Muscle layer of colon (tissue), 2 donors: ENCODE measurements at regions not wholly inside any gene's neighbourhood (a gene's known extent, or its start where the extent isn't known, plus 50 kb on each side); places are given as distances from the start of the nearest gene placed in this dataset.

ENCODE experiments used
- H3K27ac ChIP-seq: one replicate; pipeline ENCODE4 v1.7.0; 2013; ENCODE audit warnings: low read depth, mild to moderate bottlenecking, low read length, moderate library complexity
- H3K27me3 ChIP-seq, 2 donors: one replicate each; pipeline ENCODE4 v1.7.0; 2013; ENCODE audit warnings: low read length in 2 of 2, mild to moderate bottlenecking in 2 of 2; ENCODE audit not compliant: insufficient read depth in 2 of 2, control insufficient read depth in 1 of 2
- H3K36me3 ChIP-seq: one replicate; pipeline ENCODE4 v1.7.0; 2013; ENCODE audit warnings: mild to moderate bottlenecking, low read length; ENCODE audit not compliant: insufficient read depth
- H3K4me1 ChIP-seq: one replicate; pipeline ENCODE4 v1.7.0; 2013; ENCODE audit warnings: mild to moderate bottlenecking, low read length; ENCODE audit not compliant: insufficient read depth
- H3K4me3 ChIP-seq, 2 donors: one replicate each; pipeline ENCODE4 v1.7.0; 2013; ENCODE audit warnings: low read length in 2 of 2, low read depth in 1 of 2, mild to moderate bottlenecking in 1 of 2, moderate library complexity in 1 of 2
- H3K9ac ChIP-seq: one replicate; pipeline ENCODE4 v1.7.0; 2013; ENCODE audit warnings: low read length
- H3K9me3 ChIP-seq: one replicate; pipeline ENCODE4 v1.7.0; 2013; ENCODE audit warnings: mild to moderate bottlenecking, low read length
- donor health status: abdominal sarcoma.
- donor health status: Adenocarcinoma of cecum.

GRCh38 chr10:21337171-21337792 lies 188.2 kb downstream of the SKIDA1 start:
- H3K36me3 ChIP-seq = no peaks in the 10 kb centered on the region
- no peak overlapping the region for H3K27ac ChIP-seq
- no peaks in the 10 kb centered on the region for H3K27me3 ChIP-seq
- no peaks in the 10 kb centered on the region for H3K4me1 ChIP-seq
- H3K9me3 ChIP-seq = no peaks in the 10 kb centered on the region
- H3K4me3 ChIP-seq = no peak overlapping the region
- no peak overlapping the region for H3K9ac ChIP-seq

GRCh38 chr10:21336476-21337170 lies 188.9 kb downstream of the SKIDA1 start:
- Histone ChIP-seq H3K4me3 (no peak overlapping the region), H3K36me3 (no peaks in the 10 kb centered on the region), H3K4me1 (no peaks in the 10 kb centered on the region), H3K9me3 (no peaks in the 10 kb centered on the region), H3K9ac (no peak overlapping the region), H3K27me3 (no peaks in the 10 kb centered on the region), H3K27ac (no peak overlapping the region)

DNA sequence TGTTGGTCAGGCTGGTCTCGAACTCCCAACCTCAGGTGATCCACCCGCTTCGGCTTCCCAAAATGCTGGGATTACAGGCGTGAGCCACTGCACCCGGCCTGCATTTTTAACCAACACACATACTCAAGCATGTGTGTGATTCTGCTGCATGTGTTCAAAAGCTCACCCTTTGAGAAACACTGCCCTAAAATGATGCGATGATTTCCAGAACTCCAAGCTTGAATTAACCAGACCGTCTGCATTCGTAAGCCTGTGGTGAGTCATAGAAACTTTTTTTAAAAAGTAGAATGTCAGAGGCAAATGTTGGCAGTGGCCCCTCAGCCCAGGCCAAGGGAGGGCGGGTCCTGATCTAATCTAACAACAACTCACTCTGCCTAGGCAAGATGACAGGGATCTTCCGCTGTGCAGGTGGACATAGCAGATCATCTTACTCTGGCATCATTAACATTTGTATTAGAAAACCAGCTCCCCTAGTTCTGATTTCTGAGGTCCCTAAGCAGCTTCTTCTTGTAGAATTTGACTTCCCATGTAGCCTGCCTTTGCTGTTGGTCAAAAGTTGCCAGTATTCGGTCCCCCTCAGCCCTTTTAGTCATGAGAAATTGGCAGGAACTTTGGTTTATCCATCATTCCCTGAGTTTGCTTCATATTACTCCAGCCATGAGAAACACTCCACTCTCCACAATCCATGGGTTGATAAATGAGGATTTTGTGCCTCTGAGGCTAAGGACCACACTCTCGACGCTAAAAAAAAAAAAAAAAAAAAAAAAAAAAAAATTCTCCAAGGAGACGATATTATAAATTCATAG lies 190.4 kb downstream of the SKIDA1 start:
- no peak overlapping the region for H3K27ac ChIP-seq
- no peaks in the 10 kb centered on the region for H3K27me3 ChIP-seq
- no peak overlapping the region for H3K9ac ChIP-seq
- H3K4me3 ChIP-seq = no peak overlapping the region
- no peaks in the 10 kb centered on the region for H3K9me3 ChIP-seq
- no peaks in the 10 kb centered on the region for H3K36me3 ChIP-seq
- no peaks in the 10 kb centered on the region for H3K4me1 ChIP-seq

GRCh38 chr10:21330628-21331020 lies 194.9 kb downstream of the SKIDA1 start:
- Histone ChIP-seq H3K9me3 (no peaks in the 10 kb centered on the region), H3K4me1 (peaks cover 3% of the 10 kb centered on the region), H3K9ac (no peak overlapping the region), H3K27me3 (no peaks in the 10 kb centered on the region), H3K4me3 (no peak overlapping the region), H3K27ac (no peak overlapping the region), H3K36me3 (no peaks in the 10 kb centered on the region)

- Histone ChIP-seq H3K4me3 (no peak overlapping the region), H3K36me3 (no peaks in the 10 kb centered on the region), H3K27ac (no peak overlapping the region), H3K27me3 (no peaks in the 10 kb centered on the region), H3K4me1 (peaks cover 3% of the 10 kb centered on the region), H3K9me3 (no peaks in the 10 kb centered on the region), H3K9ac (no peak overlapping the region)
These were observed 195.4 kb downstream of the SKIDA1 start for GRCh38 chr10:21329995-21330627.

DNA sequence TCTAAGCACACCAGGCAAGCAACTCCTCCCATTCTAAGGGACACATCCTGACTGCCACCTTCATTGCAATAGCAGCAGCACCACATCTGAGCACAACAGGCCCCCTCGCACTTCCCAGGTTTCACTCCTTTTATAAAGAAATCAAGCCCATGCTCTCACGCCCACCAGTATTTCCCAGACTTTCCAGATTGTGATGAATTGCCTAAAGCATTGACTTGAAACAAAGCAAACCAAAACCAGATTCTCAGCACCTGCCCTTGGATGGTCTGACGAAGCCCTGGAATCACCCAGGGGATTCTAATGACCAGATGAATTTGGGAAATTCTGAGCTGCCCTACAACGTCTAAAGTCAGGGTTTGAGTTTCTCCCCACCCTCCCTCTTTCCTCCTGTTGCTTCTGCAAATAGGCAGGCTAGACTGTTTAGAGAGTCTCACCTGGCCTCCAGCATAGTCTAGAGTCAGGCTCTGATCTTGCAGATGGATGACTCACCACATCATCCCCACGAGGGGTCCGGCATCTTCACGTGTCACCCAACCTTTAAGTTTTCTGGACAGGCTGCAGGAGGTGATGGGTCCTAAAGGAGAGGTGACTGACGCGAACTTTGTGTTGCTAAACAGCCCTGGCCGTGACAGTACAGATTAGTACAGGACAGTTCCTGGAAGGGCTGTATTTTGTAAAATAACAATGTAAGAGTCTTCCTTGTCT lies 198.0 kb downstream of the SKIDA1 start:
- Histone ChIP-seq H3K4me3 (no peak overlapping the region), H3K4me1 (peaks cover 3% of the 10 kb centered on the region), H3K36me3 (no peaks in the 10 kb centered on the region), H3K27ac (no peak overlapping the region), H3K9me3 (no peaks in the 10 kb centered on the region), H3K9ac (no peak overlapping the region), H3K27me3 (no peaks in the 10 kb centered on the region)

DNA sequence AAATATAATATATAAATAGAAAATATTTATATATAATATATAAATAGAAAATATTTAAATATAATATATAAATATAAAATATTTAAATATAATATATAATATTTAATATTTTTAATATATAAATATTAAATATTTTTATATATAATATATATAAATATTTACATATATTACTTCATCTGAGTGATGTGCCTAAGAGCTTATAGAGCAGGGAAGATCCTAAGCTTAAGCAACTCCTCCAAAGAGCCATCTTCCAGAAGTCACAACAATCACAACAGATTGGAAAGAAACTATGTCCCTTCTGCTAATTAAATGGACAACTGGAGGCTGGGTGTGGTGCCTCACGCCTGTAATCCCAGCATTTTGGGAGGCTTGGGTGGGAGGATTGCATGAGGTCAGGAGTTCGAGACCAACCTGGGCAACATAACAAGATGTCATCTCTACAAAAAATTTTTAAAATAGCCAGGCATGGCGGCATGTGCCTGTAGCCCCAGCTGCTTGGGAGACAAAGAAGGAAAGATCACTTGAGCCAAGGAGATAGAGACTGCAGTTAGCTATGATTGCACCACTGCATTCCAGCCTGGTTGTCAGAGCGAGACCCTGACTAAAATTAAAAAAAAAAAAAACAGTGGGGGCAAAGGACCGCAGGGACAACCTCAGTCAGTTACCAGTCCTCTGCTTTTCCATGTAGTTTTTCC lies 198.7 kb downstream of the SKIDA1 start:
- no peak overlapping the region for H3K27ac ChIP-seq
- H3K4me1 ChIP-seq = peaks cover 3% of the 10 kb centered on the region
- no peak overlapping the region for H3K9ac ChIP-seq
- no peaks in the 10 kb centered on the region for H3K27me3 ChIP-seq
- no peaks in the 10 kb centered on the region for H3K36me3 ChIP-seq
- H3K9me3 ChIP-seq = no peaks in the 10 kb centered on the region
- H3K4me3 ChIP-seq = no peak overlapping the region

DNA sequence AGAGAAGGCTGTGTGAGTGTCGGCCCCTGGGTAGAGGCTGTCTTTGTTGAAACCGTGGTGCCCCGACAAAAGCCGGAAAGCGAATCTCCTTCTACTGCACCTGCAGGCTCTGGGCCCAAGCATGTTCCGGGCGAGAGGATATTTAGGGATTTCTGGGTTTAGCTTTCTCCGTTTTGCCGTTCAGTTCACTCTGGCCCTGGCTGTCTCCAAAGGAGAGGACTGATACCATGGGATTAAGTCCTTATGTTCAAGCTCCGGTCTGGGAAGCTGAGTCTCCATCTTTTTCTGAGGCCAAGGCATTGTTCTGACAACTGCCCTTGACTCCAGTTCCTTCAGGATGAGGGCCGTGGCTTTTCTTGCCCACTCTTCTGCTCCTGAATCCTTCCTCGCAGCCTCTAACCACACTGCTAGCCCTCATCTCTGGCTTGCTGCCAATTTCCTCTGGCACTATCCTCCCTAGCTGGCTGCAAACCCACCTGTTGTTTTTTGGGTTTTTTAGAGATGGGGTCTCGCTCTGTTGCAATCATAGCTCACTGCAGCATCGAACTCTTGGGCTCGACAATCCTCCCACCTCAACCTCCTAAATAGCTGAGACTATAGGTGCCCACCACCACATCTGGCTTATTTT lies 206.8 kb downstream of the SKIDA1 start:
- Histone ChIP-seq H3K9ac (no peak overlapping the region), H3K27me3 (no peaks in the 10 kb centered on the region), H3K36me3 (no peaks in the 10 kb centered on the region), H3K27ac (no peak overlapping the region), H3K4me1 (peaks cover 26% of the 10 kb centered on the region), H3K9me3 (no peaks in the 10 kb centered on the region), H3K4me3 (no peak overlapping the region)

DNA sequence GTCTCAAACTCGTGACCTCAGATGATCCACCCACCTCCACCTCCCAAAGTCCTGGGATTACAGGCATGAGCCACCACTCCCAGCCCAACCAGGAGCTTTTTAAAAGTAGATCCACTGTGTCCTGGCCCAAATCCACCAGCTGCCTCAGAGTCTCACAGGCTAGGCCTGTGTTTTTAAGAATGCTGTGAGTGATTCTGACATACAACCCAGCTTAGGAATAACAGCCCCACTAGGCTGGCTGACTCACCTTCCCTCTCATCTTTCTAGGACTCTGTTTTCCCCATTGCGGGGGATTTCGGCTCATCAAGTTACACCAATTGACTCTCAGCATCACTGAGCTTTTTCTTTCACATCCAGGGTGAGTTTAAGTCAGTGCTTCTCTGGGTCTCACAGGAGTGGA lies 207.6 kb downstream of the SKIDA1 start:
- Histone ChIP-seq H3K27me3 (no peaks in the 10 kb centered on the region), H3K36me3 (no peaks in the 10 kb centered on the region), H3K27ac (no peak overlapping the region), H3K9me3 (no peaks in the 10 kb centered on the region), H3K4me3 (no peak overlapping the region), H3K4me1 (peaks cover 26% of the 10 kb centered on the region), H3K9ac (no peak overlapping the region)

GRCh38 chr10:21315645-21316220 lies 209.7 kb downstream of the SKIDA1 start:
- no peaks in the 10 kb centered on the region for H3K27me3 ChIP-seq
- H3K4me1 ChIP-seq = peaks cover 26% of the 10 kb centered on the region
- no peaks in the 10 kb centered on the region for H3K36me3 ChIP-seq
- H3K9ac ChIP-seq = no peak overlapping the region
- H3K27ac ChIP-seq = no peak overlapping the region
- no peaks in the 10 kb centered on the region for H3K9me3 ChIP-seq
- no peak overlapping the region for H3K4me3 ChIP-seq
